HG03280 (cell line): ENCODE measurements at regions not wholly inside any gene's neighbourhood (a gene's known extent, or its start where the extent isn't known, plus 50 kb on each side); places are given as distances from the start of the nearest gene placed in this dataset.

Experiments used
- ATAC-seq: cut with Tn5 transposase; IDR thresholded peaks from one replicate; pipeline ENCODE4 v1.9.1; 2021; ENCODE audit warnings: mild to moderate bottlenecking, moderate library complexity; ENCODE audit not compliant: unreplicated experiment

DNA sequence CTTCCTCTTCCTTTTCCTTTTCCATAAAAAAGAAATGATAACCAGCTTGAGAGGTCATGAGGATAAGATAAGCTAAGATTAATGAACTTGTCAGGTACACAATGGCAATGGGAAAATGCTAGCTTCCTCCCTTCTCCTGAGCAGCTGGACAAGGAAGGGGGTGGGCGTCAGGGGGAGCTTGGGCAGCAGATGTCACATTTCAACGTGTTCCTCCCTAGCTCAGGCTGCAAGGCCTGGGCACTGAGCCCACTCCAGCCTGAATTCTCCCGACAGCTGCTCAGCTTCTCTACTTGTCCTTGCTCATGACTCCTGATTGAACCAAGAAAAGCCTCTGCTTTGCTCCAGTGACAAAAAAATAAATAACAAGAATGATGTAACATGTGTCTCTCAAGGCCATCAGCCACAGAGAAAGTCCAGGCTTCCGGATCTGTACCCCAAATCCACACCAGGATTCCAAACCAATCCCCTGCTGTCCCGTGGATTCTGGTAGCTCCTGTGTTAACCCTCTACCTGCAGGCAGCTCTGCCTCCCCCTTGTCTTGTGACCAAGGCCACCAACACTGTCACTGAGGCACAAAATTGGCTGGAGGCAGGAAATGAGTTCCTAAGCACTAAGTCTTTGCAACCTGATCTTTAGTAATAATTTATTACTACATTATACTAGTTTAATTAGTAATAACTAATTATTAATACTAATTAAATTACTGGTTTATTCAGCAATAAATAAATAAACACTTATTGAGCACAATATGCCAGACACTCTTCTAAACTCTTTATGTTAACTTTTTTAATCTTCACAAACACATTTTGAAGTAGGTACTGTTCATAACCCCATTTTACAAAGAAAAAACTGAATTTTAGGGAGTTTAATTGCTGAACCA, 146.5 kb downstream of the CCDC34 start:
- ATAC-seq = no peak

DNA sequence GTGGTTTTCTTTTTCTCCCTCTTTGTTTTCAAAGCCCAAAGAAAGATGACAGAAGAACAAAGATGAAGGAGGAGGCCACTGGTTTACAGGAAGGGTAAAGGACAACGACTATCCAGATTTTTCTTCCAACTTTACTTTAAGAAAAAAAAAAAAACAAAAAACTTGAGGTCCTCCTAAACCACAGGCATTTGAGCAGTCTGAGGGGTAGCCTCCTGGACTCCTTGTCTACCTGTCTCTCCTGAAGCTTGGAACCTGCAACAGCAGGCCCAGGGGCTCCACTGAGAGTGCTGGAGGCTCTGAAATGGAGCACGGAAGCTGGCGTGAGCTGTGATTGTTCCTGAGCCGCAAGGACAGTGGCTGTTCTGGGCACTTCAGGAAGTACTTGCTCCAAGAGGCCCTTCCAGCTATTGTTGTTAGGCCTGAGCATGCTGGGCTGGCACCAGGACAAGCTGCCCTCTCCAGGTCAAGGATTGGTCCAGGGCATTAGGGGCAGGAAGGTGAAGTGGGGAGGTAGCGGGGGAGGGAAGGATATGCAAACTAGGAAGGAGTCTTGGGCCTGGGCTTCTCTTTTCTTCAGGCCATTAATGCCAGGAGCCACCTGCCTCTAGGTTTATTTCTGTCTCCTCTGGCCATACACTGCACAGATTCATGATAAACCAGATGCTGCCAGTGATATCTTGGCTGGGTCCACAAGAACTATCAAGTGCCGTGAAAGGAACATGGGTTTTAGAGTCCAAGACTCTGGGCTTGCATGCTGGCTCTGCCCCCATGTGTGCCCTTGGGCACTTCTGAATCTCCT, 147.3 kb downstream of the CCDC34 start:
- no peak for ATAC-seq

DNA sequence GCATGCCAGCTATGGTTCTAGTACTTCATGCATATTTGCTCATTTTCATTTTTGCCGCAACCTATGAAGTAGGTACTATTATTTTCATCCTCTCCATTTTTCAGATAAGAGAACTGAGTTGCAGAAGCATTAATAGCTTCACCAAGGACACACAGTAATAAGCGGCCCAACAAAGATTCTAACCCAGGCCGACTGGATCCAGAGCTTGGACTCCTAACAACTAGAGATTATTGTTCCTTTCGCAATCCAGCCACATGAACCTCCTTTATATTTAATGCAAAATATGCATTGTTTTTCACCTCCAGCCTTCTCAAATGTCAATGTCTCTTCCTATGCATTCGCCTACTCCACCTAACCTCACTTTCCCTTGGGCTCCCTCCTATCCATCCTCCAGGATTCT, 148.3 kb downstream of the CCDC34 start:
- ATAC-seq = no peak

DNA sequence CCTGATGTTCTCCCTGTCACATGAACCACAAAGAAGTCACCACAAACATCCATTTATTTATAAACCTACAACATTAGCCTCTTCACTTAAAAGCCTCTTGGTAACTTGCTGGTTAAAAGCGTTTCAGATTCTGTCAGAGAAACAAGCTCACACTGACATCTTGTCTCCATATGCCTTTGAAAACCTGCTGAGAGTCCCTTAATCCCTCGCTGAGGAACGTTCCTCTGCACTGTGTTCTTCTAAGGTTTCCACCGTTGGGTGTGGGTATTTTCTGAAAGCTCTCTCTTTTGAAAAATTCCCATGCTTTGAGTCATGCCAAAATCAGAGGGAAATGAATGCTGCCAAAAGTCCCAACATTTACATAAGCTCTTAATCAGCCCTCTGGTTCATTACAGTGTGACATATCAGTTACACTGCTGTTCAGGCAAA, 149.8 kb downstream of the CCDC34 start:
- ATAC-seq = no peak

DNA sequence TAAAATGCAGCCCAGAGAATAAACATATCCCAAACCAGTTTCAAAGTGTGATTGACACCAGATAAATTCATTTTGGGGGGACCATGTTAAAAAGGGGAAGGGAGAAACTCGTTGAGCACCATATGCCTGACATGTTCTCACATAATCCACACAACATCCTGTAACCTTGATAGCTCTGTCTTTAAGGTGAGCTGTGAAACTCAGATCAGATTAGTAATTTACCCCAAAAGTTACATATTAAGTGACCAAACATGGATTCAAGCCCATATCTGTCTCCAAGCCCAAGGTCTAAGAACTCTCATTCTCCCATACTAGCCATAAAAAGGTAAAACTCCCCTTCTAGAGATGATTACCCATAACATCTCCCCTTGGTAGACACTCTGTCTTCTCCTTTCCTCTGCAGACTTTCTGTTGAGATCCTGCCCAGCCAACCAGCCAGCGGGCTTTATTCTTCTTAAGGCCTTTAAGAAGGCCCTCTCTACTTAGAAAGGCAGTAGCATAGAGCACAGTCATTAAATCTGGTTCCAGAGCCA, 150.7 kb downstream of the CCDC34 start:
- no peak for ATAC-seq

DNA sequence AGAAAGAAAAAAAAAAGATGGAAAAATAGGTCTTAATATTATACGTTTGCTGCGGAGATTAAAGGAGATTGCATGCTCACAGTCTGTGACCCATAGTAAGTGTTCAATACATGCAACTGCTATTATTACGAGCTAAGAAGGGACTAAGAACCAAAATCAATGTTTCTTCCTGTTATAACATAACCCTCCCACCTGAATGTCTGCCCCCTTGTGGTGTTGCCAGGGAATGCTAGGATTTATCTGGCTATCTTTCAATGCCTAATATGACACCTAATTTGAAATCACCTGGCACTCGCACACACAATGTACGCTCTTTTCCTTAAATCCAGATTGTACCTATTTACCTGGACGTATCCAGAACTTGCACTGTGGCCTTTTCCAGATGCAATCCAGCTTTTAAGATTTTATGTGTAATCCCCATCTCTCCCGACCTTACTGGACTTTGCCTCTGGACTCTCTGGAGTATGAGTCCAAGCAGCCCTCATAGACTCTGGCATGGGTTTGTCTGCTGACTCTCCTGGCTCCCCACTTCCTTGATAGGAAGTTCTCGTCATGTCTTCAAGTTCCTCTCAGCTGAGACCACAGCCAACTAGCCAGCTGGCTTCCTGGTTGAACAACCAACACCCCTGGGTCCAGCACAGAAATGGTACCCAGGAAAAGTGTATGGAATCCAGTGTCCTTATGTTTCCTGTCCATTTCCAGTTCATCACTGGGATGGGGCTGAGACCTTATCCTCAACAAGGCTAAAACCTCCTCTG, 151.5 kb downstream of the CCDC34 start:
- no peak for ATAC-seq

DNA sequence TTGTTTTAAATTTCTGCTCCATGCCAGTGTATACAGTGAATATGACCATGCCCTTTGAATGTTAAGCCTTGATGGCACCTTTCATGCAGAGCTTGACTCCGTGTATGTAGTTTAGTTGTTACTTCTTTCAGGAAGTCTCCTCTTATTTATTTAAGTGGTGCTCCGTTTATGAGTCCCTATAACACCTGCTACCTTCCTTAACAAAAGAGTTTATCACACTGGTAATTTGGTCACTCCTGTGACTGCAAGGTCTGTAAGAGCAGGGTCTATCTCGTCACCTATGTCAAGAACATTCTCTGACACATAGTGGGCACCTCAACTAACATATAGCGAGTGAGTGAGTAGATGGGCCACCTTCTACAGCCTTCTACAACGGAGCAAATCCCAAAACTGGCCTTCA, 152.5 kb downstream of the CCDC34 start:
- no peak for ATAC-seq

DNA sequence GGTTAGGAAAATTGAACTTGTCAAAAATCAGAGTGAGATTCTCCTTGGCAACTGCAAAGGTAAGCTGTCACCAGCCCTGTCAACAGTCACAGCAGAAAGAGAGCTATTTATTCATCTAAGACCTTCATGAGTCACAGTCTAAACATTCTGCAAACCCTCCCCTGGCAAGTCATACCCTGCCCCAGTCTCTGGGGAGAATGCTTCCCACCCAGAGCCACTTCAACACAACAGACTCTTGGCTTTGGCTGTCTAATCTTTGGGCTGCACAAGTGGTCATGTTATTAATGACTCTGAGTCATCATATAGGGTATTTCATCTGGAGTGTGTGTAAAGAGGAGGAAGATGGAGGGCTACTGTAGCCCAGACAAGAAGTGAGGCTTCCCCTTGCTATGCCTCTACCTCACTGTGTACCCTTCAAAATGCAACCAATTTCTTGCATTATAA, 153.4 kb downstream of the CCDC34 start:
- peak; percentile 46 for ATAC-seq

DNA sequence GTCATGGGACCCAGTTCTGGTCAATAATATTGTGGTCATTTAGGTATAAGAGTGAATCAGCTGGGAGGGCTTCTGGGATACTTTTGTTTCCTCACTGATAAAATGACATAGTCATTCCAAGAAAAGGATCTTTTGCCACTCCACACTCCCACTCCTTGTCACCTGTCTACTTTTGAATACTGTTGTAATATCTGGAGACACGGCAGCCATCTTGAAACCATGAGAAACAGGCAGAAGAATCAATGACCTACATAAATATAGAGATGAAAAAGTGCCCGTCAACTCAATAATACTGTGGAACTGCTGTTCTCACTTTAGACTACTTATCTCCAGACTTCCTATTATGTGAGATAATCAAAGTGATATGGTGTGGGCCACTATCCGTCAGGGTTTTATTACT, 154.2 kb downstream of the CCDC34 start:
- ATAC-seq = no peak

DNA sequence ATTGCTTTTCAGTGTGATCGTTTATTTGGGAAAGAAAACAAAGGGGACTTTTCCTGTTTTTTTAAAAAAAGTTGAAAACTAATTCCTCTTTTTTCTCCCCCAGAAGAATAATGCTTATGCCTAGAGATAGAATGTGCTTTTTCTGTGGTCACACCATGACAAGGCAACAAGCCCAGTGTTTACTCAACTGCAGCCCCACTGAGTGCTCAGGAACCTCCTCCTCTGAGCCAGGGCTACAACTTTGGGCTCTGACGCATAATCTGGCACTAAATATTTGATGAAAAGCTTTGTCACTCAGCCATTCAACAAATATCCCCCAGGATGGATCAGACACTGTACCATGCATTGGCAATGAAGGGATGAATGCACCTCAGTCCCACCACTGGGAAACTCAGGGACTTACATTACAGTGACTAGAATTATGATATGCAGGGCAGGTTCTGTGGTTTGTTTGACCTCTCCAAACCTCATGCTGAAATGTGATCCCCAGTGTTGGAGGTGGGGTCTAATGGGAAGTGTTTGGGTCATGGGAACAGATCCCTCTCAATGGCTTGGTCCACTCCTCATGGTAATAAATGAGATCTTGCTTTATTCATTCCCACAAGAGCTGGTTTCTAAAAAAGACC, 155.9 kb downstream of the CCDC34 start:
- no peak for ATAC-seq

DNA sequence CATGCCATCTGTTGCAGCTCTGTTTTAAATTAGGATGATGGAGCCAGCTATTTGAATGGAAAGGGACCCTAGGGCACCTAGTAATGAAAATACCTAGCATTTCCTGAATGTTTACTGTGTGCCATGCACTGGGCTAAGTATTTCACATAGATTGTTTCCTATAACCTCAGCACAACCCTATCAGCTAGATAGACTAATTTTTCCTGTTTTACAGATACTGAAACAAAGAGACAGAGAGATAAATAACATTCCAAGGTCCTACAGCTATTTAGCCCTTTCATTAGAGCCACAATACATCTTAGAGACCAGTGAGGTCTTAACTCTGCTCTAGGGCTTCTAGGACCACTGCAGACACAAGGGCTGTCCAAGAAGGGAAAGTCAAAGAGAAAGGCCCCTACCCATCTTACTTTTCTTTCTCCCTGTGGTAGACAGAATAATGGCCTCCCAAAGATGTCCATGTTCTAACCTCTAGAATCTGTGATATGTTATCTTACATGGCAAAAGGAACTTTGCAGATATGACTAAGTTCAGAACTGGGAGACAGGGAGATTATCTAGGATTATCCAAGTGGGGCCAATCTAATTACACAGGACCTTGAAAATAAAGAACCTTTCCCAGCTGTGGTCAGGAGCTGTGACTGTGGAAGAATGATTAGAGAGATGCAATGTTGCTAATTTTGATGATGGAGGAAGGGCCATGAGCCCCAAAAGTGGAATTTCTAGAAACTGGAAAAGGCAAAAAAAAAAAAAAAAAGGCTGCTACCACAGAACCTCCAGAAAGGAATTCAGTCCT, 157.0 kb downstream of the CCDC34 start:
- no peak for ATAC-seq

DNA sequence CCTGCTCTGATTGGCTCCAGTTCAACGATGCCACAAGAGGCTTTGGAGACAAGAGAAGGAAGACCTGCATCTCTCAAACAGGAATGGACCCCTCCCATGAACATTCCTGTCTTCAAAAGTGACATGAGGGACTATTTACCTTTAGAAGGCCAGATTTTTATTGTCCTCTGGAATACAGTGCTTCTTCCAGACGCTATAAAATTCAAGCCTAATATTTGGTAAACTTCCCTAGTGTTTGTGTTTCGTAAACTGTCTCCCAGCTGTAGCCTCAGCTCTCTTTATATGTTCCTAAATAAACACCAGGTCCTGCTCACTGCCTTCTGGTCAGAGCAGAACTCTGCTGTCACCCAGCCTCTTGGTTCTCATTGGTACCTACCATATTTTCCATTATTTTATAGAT, 157.8 kb downstream of the CCDC34 start:
- ATAC-seq = no peak

DNA sequence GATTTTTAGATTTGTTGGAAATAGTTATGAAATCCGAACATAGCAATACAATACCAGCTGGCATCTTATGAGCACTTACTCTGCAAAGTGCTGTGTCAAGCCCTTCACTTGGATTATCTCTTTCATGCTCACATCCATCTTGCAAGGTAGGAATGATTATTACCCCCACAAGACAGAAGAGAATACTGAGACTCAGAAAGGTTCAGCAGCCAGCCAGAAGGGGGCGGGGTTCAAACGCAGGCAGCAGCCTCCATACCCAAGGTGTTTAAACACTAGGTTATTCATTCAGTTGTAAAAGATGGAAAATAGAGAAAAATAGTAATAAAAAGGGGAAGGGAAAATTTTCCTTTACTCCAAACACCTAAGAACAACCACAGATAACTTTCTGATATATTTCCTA, 158.5 kb downstream of the CCDC34 start:
- peak; percentile 57 for ATAC-seq

DNA sequence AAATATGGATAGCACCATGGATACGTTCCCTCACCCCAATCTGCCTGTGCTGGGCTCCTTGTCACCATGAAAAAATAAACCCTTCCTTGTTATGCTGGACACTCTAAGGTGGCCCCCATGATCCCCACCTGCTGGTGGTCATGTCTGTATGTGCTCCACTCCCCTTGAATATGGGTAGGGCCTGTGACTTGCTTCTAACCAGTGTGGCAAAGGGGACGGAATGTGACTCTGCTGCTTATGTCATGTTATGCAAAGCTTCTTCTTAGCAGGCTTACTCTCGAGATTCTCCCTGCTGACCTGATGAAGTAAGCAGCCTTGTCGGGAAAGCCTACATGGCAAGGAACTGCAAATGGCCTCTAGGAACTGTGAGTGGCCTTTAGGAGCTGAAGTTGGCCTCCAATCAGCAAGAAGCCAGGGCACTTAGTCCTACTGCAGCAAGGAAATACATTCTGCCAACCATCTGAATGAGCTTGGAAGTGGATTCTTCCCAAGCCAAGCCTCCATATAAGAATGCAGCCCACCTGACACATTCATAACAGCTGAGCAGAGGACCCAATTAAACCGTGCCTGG, 159.9 kb downstream of the CCDC34 start:
- no peak for ATAC-seq

DNA sequence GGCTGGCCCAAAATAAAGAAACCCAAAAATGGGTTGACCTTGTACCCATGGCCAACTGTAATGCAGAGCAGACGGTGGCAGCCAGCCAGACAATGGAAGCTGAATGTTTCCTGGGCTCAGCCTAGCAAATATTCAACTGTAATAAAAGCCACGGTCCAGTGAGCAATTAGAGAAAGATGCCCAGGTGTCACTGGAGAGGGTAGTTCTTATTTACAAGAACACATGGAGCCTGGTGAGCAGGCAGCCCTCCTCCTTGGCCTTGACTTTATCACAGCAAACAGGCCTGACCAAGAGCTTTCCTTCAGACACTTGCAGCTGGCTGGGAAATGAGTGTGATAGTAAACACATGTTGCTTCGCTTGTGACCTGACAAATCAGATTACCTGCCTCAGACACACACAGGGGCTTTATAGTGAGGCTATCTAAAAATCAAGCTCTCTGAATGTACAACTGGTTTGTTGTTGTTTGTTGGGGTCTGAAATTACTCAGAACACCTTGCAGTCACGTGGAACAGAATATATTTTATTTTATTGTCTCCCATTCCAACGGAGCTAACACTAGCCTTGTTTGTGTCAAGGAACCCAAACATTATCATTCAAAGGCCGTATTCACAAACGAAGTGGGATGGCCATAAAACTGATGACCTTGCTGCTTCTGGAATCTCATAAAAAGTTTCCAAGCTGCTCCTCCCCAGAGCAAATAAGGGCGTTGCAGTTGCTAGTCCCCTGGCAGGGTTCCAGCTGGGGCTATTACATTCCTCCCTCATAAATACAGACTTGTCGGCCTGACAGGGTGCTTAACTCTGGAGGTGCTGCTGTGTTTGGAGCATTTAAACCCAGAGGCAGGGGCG, 161.1 kb downstream of the BBOX1 start:
- no peak for ATAC-seq

DNA sequence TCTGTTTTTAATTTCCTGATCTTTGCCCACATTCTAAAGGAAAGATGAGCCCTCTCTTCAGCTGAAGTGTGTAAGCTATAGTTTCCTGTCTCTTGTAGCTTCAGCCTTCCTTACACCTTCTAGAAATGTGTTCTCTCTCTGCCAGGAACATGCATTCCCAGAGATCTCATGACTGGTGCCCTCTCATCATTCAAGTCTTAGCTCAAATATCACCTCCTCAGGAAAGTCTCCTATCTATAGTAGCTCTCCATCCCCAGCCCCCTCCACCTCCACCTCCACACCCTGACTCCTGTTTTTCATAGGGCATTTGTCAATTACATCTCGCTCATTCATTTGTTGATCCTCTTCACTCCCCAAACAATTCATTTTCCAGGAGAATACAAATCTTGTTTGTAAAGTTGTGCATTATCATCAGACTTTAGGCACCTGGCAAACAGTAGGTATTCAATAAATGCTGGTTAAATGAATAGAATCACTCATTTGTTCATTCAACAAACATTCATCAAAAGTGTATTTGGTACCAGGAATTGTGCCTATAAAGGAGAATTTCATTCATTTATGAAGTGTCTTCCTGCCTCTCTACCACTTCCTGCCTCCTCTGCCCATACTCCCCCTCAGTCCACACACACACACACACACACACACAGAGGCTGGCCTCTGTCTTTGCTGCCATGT, 160.3 kb downstream of the BBOX1 start:
- ATAC-seq = no peak

DNA sequence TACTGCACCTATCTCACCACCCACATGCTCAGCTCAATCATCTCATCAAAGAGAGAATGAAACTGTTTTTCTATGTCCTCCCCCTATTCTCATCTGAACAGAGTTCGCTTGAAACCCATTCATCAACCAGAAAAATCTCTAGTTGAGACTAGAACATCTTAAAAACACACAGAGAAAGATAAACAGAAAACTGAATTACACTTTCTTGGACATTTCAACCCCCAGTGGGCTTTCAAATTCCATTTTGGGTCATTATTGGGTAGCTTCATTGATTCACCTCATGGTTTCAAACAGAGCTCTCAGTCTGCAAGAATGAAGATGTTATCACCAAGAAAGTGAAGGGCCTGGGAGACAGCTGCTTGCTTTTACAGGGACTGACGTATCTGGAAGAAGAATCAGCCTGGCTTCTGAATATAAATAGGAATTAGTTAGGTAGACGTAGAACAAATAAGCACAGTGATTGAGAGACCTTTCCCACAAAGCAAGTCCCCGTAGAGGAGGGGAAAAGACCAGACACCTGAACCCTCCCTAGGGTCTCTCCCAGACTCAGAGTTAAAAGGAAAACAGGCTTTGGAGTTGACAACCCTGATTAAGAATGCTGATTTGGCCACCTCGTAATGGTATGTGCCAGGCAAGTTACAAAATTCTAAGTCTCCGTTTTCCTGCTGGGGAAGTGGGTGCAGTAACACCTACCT, 155.7 kb downstream of the BBOX1 start:
- ATAC-seq = no peak
